Activated CD4-positive, alpha-beta T cell treated with anti-CD3 and anti-CD28 coated beads, Interleukin-2, amount 50 U/mL, for 1 hour (primary cell): ENCODE measurements at regions not wholly inside any gene's neighbourhood (a gene's known extent, or its start where the extent isn't known, plus 50 kb on each side); places are given as distances from the start of the nearest gene placed in this dataset.

Source experiments
- DNase-seq: peaks from one replicate; pipeline ENCODE4 v3.0.0-alpha.2; 2020

- no peak for DNase-seq
Observed at GRCh38 chr10:29096303-29096824, 192.5 kb upstream of the LYZL1 start.

GRCh38 chr10:29098423-29098822 is 190.4 kb upstream of the LYZL1 start:
- DNase-seq: no peak

- no peak for DNase-seq
Observed at GRCh38 chr10:29099001-29099400, 189.9 kb upstream of the LYZL1 start.

GRCh38 chr10:29099415-29099814 is 189.5 kb upstream of the LYZL1 start:
- DNase-seq: no peak

GRCh38 chr10:29100505-29100904 is 188.4 kb upstream of the LYZL1 start:
- DNase-seq: no peak

GRCh38 chr10:29102233-29102632 is 186.6 kb upstream of the LYZL1 start:
- DNase-seq: no peak

GRCh38 chr10:29102636-29103035 is 186.2 kb upstream of the LYZL1 start:
- no peak for DNase-seq

GRCh38 chr10:29104661-29105399 is 184.0 kb upstream of the LYZL1 start:
- no peak for DNase-seq

- no peak for DNase-seq
Observed at GRCh38 chr10:29105516-29106215, 183.2 kb upstream of the LYZL1 start.

- no peak for DNase-seq
Observed at GRCh38 chr10:29106287-29106686, 182.6 kb upstream of the LYZL1 start.

- DNase-seq: no peak
Observed at GRCh38 chr10:29107866-29108498, 180.9 kb upstream of the LYZL1 start.

- no peak for DNase-seq
Observed at GRCh38 chr10:29109707-29110571, 178.9 kb upstream of the LYZL1 start.

GRCh38 chr10:29112827-29113615 is 175.8 kb upstream of the LYZL1 start:
- no peak for DNase-seq

GRCh38 chr10:29113616-29113945 is 175.3 kb upstream of the LYZL1 start:
- no peak for DNase-seq

GRCh38 chr10:29114141-29114540 is 174.7 kb upstream of the LYZL1 start:
- no peak for DNase-seq

- DNase-seq: no peak
Observed at GRCh38 chr10:29117781-29118180, 171.1 kb upstream of the LYZL1 start.

- no peak for DNase-seq
Observed at GRCh38 chr10:29119374-29119773, 169.5 kb upstream of the LYZL1 start.

GRCh38 chr10:29120216-29120615 is 168.7 kb upstream of the LYZL1 start:
- no peak for DNase-seq

GRCh38 chr10:29124864-29125263 is 164.0 kb upstream of the LYZL1 start:
- no peak for DNase-seq

GRCh38 chr10:29127037-29127700 is 161.7 kb upstream of the LYZL1 start:
- no peak for DNase-seq

GRCh38 chr10:29127731-29128130 is 161.1 kb upstream of the LYZL1 start:
- no peak for DNase-seq
